Fibroblast of skin of left biceps (primary cell): ENCODE measurements at regions not wholly inside any gene's neighbourhood (a gene's known extent, or its start where the extent isn't known, plus 50 kb on each side); places are given as distances from the start of the nearest gene placed in this dataset.
A peak's percentile ranks its signal among the peaks of the same experiment; 100 is the strongest.

ENCODE experiments used
- DNase-seq, 2 experiments: peaks; one replicate each; pipeline ENCODE4 v3.0.0-alpha.2; 2013; ENCODE audit warnings: low read depth in 2 of 2

DNA sequence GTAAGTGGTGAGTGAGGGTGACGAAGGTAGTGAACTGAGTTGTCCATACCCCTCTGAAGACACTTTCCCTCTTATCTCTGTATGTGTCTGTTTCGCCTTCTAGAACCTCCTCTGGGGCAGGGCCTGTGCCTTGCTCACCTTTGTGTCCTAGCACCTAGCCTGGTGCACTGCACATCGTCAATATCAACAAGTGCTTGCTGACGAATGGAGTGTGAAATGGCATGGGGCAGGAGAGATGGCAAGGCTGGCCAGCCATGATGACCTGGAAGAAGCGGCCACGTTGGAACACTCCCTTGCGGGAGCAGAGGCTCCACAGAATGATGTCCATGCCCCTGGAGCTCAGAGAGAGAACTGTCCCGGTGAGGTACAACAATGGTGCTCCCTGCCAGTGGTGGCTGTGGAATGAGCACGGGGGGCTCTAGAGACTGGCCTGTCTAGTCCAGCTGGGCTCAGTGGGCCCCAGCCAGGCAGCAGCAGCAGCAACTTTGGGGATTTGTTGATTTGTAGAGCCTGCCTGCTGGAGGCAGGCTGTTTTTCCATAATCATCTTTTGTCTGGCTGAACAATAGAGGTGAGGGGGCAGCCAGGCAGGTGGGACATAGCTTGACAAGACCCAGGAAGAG lies 112.2 kb upstream of the PJA1 start:
- no peak for DNase-seq

DNA sequence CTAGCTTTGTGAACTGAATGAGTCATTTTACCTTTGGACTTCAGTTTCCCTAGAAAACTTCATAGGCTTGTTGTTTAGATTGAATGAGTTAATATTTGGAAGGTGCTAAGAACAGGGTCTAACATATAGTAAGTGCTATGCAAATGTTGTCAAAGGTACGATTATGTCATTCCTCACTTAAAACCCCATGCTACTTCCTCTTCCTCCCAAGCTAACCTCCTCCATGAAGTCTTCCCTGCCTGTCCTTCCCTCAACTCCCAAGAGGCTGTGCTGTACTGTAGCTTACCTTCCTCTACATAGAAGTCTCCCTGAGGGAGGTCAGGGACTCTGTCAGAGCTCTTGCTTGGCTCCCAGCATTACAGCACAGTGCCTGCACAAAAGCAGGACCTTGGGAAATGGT lies 103.4 kb upstream of the PJA1 start:
- no peak for DNase-seq

DNA sequence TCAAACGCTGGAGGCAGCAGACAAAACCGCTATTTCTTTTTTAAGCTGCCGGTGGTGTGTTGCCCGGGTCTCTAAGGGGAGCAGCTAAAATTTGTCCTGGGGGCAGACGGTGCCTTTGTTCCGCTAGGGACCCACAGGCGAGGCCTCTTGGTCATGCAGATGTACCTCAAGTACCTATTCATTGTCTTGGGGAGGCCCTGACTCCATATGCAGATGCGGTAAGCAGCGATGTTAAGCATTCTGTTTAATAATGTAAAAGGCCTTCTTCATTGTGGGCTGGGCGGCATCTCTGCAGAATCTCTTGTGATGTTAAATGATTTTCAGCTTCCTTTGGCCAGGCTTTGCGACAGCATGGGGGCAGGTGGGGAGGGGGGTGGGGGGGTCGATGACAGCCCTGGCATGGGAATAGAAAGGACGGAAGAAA lies 98.9 kb upstream of the PJA1 start:
- no peak for DNase-seq

DNA sequence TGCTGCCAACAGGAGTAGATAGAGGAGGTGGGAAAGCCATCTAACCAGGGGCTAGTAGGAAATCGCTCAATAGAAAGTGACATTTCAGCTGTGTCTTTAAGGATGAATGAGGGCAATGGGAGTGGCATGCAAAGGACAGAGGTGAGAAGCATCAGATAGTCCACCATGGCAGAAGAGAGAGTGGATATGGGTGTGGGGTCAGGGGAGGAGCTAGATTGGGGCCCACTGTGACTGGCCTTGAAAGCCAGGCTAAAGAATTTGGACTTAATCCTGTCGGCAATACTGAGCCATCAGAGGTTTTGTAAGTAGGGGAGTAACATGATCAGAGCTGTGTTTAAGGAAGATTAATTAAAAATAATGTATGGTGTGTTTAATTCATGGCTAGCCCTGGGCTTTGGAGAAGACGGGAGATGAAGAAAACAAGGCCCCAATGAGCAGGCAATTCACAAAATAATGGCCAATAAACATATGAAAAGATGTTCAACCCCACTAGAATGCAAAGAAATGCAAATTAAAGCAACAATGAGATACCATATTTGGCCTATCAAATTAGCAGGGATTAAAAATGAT lies 98.1 kb upstream of the PJA1 start:
- DNase-seq, result no peak

DNA sequence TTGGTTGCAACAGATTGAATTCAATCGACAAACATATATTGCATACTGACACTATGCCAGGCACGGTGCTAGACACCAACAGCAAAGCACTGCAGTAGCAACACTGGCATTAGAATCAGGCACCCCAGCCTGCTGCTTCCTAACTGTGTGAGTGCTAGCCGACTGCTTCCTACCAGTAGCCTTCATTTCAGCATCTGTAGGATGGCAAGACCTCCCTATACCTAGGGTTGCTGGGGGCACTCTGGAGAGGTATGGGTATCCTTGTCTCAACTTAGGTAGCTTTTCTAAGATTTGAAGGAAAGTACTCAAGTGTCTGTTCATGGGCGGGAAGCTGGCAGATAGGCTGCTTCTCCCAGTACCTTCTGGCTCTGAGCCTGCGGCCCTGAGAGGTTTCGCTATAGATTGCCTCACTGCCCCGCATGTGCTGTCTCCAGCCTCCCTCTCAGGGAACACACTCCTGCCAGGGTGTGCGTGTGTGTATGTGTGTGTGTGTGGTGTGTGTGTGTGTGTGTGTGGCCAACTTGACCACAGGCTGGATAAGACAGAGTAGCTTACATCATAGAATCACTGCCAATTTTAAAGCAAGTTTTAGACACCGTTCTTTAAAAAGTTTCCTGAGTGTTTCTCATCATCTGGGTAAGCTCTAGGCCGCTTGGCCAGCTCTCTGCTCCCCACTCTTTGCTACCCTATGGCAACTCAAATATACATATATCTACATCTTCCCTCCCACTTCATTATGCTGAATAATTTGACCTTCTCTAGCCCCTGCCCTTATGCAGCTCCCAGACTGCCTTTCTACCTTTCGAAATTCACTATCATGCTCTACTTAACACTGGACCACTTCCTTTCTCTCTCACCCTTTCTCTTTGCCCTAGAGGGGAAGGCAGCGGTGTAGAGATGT lies 97.0 kb upstream of the PJA1 start:
- no peak for DNase-seq

DNA sequence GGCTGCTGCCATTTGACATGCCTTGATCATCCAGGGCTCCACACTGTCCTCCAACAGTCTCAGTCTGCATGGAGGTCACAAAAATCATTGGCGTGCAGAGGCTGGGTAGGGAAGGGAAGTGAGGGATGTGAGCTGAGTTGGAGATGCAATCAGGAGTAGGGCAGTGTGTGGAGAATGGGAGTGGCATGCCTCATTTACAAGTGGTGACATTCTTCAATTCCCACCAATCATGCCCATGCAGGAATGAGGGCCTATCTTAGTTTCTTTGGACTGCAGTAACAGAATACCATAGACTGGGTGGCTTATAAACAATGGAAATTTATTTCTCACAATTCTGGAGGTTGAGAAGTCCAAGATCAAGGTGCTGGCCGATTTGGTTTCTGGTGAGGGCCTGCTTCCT lies 94.9 kb upstream of the PJA1 start:
- no peak for DNase-seq

DNA sequence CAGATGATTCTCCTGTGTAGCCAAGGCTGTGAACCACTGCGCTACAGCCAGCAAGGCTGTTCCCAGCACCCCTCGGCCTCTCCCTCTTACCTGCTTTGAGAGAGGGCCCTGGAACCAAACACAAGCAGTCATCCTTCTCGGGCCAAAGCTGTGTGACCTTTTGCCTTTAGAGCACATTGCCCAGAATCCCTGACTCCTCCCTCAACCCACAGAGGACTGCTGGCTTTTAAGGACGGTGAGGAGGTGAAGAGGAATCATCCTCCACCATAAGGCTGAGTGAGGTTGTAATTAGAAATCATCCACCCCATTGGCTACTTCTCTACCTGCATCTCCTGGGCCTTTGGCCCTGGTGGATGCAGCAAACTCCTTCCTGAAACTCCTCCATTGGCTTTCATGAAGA lies 93.6 kb upstream of the PJA1 start:
- no peak for DNase-seq

DNA sequence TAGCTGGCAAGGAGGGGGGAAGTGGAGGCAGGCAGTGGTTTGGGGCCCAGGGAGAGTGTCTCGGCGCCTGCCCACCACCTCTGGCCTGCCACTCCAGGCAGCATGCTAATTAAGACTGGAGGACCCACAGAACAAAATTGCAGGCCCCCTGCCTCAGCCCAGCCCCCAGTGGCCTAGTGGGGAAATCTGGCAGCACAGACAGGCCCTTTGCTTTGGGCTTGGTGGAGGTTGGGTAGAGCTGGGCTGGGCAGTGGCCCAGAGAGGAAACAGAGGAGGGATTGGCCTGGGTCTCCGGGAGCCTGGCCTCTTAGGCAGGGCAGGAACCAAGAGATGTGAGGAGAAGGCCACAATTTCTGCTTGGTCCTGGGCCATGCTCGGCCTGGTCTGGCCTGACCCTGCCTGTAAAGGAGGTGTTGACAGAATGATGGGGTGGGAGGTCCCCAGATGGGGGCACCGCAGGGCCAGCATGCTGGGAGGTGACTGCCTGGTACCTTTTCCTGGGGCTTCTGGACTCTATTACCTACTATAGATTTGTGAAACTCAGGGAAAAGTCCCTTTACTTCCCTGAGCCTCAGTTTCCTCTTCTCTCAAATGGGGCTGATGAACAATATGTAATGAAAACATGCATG lies 92.4 kb upstream of the PJA1 start:
- DNase-seq, result no peak

DNA sequence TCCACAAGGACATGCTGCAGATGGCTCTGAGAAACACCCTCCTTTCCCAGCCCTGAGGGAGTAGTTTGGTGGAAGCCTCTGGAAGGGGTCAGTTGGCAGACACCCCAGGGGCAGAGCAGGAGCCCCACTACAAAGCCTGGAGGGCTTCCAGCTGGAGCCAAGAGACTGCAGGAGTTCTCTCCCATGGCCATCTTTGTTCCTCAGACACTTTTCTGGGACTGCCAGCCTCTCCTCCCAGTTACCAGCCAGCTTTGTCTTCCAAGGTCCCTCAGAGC lies 91.0 kb upstream of the PJA1 start:
- no peak for DNase-seq

DNA sequence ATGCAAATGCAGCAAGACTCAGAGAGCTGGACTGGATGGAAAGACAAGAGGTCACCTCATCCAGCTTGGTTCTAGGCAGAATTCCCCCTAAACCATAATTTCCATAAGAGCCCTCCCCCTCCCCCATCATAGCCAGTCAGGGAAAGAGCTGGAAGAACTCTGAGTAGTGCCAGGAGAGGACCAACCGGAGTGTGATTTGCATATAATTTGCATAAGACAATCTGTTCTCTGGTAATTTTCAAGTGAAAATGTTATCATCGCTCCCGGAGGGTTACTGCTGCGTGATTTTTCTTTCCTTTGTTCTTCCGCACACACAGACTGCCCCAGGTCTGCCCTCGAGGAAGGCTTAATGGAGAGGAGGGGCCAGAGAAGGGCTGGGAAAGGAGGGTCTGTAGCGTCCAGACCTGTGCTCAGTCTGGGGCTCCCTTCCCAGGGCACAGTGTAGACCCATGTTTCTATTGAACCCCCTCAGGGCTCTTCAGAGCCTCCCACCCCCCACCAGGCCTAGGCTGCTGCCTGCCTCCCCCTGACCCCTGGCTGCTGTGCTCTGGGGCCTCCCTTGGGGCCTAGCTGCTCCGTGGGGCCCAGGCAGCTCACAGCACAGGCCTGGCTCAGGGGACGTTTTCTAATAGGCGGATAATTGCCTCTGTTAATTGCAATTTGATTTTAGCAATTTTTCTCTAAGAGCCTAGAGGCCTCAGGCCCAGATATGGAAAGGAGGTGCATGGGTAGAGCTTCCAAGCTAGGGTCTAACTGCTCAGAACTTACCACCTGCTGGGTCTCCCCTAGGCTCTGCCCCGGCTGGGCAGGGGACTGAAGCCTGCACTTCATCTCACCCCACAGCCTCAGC lies 90.4 kb upstream of the PJA1 start:
- DNase-seq, result no peak

DNA sequence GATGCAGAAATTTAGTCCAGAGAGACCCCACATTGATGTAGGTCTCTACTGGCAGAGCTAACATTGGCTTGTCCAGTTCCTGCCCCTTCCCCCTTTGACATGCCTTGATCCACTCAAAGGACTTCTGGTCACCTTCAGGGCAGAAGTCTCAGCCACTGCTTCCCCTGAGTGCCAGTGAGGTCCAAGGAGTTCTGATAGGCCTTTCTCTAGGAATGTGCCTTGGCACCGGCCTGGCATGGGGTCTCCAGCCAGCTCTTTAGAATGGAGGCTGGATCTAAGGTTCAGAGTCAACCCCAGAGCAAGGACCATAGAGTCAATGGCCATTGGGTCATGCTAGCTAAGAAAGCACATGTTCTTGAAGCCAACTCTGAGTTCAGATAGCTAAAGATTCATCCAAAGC lies 88.6 kb upstream of the PJA1 start:
- no peak for DNase-seq

DNA sequence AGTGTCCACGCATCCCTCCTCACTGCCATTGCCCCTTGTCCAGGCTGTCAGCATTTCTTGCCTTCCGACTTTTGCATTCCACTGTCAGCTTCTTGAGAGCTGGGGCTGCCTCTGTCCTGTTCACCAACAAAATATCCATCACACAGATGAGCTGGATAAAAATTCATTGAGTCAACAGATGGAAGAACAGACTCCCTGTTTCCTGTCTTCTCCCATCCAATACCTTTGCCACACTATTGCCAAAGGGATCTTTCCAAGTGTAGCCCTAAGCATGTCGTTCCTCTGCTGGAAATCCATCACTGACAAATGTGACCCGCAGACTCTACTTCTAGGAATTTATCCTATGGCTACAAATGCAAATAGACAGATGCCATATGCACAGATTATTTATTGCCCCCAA lies 78.0 kb upstream of the PJA1 start:
- no peak for DNase-seq

DNA sequence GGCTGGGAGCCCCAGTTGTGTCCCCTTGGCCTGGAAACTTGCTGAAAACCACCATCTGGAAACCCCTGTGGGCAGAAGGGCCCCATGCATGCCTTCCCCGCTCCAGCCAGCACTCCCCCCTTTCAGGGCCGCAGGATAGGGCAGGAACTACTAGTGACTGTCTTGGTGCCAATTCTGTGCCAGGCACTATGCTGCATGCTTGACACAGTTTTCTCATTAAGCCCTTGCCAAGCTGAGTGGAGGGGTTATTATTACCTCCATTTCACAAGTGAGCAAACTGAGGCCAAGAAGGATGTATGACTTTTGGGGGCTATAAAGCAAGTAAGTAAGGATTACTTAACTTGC lies 73.6 kb upstream of the PJA1 start:
- no peak for DNase-seq

DNA sequence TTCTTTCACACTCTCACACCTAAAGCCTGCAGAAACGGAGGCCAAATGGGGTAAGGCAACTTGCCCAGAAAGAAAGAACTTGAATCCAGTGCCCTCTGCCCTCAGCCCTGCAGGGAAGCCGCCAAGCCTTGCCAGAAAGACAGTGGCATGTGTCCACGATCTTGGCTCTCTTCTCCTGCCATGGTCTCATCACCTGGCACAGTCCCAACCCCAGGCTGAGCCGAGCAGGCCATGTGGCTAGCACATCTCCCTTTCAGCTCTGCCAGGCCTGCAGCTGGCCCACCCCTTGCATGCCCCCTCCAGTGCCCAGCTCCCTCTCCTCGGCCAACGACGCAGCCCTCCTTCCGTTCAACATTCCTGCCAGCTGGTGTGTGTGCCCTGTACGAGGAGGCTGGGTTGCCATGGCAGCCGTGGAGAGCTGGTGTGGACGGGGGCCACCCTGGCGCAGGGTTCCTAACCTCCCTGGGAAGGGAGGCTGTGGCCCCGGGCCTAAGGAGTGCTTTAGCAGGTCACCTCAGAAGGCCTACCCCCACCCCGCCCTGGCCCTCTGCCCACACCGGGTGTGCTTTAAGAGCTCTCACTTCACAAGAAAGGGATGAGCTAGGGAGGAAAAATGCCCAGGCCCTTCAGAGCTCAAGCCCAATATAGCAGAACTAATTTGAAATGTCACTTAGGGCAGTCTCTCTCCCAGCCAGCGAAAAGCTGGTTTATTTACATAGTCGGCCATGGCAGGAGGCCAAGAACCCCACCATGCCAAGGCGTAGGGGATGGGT lies 73.0 kb upstream of the PJA1 start:
- no peak for DNase-seq

DNA sequence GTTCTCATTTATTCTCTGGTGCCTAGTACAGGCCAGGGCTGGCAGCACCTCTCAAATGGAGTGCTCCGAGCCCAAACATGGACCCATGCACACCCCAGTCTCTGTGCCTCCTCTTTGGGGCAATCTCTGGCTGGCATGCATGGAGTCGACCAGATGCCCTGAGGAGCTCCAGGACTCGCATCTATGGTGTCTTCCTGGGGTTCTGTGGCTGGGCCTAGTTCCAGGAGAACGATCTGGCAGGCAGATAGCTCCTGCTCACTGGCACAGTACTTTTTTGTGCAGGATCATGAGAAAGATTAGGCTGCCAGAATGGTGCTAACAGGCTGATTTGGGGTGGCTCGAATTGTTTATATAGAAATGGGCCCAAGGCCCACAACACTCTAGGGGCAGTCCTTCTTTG lies 72.0 kb upstream of the PJA1 start:
- no peak for DNase-seq

DNA sequence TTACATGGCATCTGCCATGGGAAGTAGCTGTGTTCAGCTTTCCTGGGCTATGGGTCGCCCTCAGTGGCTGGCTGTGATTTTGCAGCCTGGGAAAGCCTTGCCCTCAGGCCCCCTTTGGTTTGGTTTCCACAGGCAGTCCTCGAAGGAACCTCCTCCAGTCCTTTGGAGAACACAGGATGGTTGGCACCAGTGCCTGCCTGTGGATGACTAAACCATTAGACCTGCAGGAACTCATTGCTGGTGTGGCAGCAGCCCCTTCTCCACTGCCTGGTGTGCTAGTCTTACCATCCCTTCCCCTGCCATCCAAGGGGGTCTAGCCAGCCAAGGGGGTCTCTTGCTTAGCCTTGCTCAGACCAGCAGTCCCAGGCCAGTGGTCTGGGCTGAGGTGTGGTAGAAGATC lies 71.4 kb upstream of the PJA1 start:
- no peak for DNase-seq

DNA sequence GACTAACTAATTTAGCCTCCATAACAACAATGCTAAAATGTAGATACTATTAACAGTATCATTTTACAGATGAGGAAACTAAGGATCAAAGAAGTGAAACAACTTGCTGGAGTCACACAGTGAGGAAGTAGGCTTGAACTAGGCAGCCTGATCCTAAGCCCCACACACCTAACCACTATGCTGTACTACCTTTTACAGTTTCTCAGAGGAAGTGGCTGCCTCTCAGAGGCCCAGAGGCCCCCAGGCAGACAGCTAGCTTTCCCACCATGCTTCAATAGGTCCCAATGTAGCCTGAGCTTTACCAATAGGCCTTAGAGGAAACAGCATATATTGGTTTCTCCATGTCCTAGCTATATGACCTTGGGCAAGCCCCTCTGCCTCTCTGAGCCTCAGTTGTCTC lies 69.4 kb upstream of the PJA1 start:
- DNase-seq, result no peak

DNA sequence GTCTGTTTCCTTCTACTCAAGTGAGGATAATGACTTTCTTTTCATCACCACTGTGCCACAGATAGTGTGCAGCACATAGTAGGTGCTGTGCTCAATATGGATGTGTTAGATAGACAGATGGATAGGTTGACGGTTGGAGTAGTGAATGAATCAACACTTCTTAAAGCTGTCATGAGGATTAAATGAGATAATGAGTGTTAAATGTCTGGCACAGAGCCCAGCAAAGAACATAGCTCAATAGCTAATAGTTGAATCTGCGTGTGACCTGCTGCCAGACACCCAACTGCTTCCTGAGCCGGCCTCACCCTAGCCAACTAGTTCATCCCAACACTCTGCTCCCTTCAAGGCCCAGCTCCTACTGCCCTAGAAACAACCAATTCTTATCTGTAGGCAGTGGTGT lies 67.7 kb upstream of the PJA1 start:
- DNase-seq, result no peak

DNA sequence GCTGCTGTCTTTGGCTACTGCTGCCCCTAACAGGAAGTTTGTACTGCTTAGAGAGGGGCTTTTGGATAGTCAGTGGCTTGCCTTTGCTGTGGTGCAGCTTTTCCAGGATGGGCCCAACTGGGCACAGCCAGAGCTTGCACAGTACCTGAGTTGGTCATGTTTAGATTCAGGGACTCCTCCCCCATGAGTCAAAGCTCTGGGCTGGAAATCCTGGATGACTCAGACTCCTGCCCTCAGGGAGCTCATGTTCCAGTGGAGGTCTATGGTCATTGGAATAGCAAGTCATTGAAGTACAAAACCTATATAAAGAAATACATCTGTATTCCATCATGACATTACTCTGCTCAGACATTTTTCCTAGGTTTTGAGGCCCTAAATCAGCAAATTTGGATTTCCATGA lies 66.7 kb upstream of the PJA1 start:
- DNase-seq, result no peak

DNA sequence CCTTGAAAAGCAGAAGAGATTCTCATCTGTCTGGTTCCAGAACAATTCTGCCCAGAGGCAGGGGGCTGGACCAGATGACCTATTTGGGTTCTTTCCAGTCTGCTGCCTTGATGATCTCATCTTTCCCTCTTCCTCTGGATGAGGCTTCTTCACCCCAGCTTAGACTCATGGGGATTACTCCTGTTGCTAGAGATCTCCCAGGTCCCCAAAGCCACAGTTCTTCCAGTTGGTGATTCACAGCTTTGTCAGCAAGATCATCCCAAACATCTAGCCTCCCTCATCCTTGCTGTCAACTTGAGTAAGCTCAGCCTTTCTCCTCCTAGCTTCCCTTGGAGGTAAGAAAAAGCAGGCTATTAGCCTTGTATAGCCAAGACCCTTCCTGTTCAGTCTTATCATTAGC lies 64.2 kb upstream of the PJA1 start:
- peak; percentile 35 to 39 for DNase-seq

DNA sequence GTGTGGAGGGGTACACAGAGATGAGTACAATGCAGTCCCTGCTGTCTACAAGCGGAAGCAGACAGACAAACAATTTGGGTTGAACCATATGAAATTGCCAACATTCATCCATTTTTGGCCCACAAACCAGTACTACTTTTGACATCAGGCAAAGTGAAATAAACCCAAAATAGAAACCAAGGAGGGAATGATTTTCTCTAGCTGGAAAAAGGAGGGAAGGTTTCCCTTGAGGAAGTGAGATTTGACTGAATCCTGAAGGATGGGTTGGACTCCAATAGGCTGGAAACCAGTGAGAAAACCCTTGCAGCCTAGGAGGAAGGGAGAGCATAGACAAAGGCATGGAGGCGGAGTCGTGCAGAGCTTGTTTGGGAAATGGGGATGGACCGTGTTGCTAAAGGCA lies 63.5 kb upstream of the PJA1 start:
- no peak for DNase-seq
